NCI-H1105 (cell line): ENCODE measurements at regions not wholly inside any gene's neighbourhood (a gene's known extent, or its start where the extent isn't known, plus 50 kb on each side); places are given as distances from the start of the nearest gene placed in this dataset.
"Not testable (repeated sequence)": the region's sequence is repeated elsewhere in the genome, so short reads cannot be mapped to it uniquely, and the experiment has no call there.

ENCODE experiments used
- DNase-seq: peaks from one replicate; lab custom pipeline; 2025; lab: John Stamatoyannopoulos, UW

- DNase-seq, result no peak
Observed at GRCh38 chr12:25794571-25794970, 163.9 kb upstream of the RASSF8 start.

GRCh38 chr12:25796523-25797000 is 161.9 kb upstream of the RASSF8 start:
- DNase-seq, result no peak

GRCh38 chr12:25797386-25797785 is 161.1 kb upstream of the RASSF8 start:
- no peak for DNase-seq

- DNase-seq, result no peak
Observed at GRCh38 chr12:25797949-25798348, 160.5 kb upstream of the RASSF8 start.

- DNase-seq, result no peak
Observed at GRCh38 chr12:25800101-25800500, 158.4 kb upstream of the RASSF8 start.

GRCh38 chr12:25801734-25802133 is 156.7 kb upstream of the RASSF8 start:
- peak; percentile 41 for DNase-seq

- DNase-seq, result no peak
Observed at GRCh38 chr12:25802143-25802542, 156.3 kb upstream of the RASSF8 start.

GRCh38 chr12:25803029-25803664 is 155.3 kb upstream of the RASSF8 start:
- not testable (repeated sequence) for DNase-seq

- DNase-seq, result not testable (repeated sequence)
Observed at GRCh38 chr12:25804286-25804685, 154.2 kb upstream of the RASSF8 start.

GRCh38 chr12:25806271-25806670 is 152.2 kb upstream of the RASSF8 start:
- no peak for DNase-seq

- DNase-seq, result no peak
Observed at GRCh38 chr12:25808604-25809003, 149.9 kb upstream of the RASSF8 start.

GRCh38 chr12:25810683-25811082 is 147.8 kb upstream of the RASSF8 start:
- DNase-seq, result no peak

- DNase-seq, result no peak
Observed at GRCh38 chr12:25811656-25812126, 146.8 kb upstream of the RASSF8 start.

GRCh38 chr12:25812295-25812694 is 146.2 kb upstream of the RASSF8 start:
- DNase-seq, result no peak

GRCh38 chr12:25813843-25814242 is 144.6 kb upstream of the RASSF8 start:
- no peak for DNase-seq

GRCh38 chr12:25816637-25817036 is 141.8 kb upstream of the RASSF8 start:
- no peak for DNase-seq

- no peak for DNase-seq
Observed at GRCh38 chr12:25817166-25817565, 141.3 kb upstream of the RASSF8 start.

GRCh38 chr12:25818596-25819390 is 139.7 kb upstream of the RASSF8 start:
- DNase-seq, result no peak

- DNase-seq, result peak; percentile 29
Observed at GRCh38 chr12:25819691-25820090, 138.8 kb upstream of the RASSF8 start.

GRCh38 chr12:25822281-25822680 is 136.2 kb upstream of the RASSF8 start:
- DNase-seq, result no peak

- DNase-seq, result no peak
Observed at GRCh38 chr12:25824734-25825133, 133.7 kb upstream of the RASSF8 start.

- DNase-seq, result no peak
Observed at GRCh38 chr12:25825446-25825845, 133.0 kb upstream of the RASSF8 start.

GRCh38 chr12:25827141-25827540 is 131.3 kb upstream of the RASSF8 start:
- no peak for DNase-seq
